ENCODE measurements at regions not wholly inside any gene's neighbourhood (a gene's known extent, or its start where the extent isn't known, plus 50 kb on each side); places are given as distances from the start of the nearest gene placed in this dataset.

DNA sequence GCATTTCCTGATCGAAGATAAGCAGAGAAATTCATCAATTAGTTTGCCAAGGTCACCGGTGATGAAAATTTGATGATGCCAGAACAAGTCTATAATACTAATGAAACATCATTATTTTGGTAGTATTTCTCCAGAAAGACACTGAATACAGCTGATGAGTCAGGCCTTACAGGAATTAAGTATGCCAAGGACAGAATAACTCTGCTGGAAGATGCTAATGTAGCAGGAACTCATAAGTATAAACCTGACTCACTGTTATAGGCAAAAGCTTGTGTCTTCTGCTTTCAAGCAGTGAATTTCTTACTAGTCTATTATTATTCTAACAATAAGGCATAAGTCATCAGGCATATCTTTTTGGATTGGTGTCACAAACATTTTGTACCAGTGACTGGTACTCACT is 1825.1 kb upstream of the IGFBP7 start:
- H3K36me3 Mint-ChIP-seq, result peaks cover 4% of the 10 kb centered on the region
- DNase-seq (ENCODE audit: low spot score in 2 of 2, unreplicated experiment in 2 of 2), result no peak
- H3K9me3 Mint-ChIP-seq, result peaks cover 22% of the 10 kb centered on the region
- no peaks in the 10 kb centered on the region for H3K4me1 Mint-ChIP-seq
- H3K27me3 Mint-ChIP-seq (ENCODE audit: low read depth), result no peaks in the 10 kb centered on the region
- TF ChIP-seq, protein P1, sequence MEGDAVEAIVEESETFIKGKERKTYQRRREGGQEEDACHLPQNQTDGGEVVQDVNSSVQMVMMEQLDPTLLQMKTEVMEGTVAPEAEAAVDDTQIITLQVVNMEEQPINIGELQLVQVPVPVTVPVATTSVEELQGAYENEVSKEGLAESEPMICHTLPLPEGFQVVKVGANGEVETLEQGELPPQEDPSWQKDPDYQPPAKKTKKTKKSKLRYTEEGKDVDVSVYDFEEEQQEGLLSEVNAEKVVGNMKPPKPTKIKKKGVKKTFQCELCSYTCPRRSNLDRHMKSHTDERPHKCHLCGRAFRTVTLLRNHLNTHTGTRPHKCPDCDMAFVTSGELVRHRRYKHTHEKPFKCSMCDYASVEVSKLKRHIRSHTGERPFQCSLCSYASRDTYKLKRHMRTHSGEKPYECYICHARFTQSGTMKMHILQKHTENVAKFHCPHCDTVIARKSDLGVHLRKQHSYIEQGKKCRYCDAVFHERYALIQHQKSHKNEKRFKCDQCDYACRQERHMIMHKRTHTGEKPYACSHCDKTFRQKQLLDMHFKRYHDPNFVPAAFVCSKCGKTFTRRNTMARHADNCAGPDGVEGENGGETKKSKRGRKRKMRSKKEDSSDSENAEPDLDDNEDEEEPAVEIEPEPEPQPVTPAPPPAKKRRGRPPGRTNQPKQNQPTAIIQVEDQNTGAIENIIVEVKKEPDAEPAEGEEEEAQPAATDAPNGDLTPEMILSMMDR (IDR thresholded peaks at IDR 0.05; ENCODE audit: unreplicated experiment), result no peak
- H3K4me3 Mint-ChIP-seq, result no peak overlapping the region
- no peak overlapping the region for H3K27ac Mint-ChIP-seq

DNA sequence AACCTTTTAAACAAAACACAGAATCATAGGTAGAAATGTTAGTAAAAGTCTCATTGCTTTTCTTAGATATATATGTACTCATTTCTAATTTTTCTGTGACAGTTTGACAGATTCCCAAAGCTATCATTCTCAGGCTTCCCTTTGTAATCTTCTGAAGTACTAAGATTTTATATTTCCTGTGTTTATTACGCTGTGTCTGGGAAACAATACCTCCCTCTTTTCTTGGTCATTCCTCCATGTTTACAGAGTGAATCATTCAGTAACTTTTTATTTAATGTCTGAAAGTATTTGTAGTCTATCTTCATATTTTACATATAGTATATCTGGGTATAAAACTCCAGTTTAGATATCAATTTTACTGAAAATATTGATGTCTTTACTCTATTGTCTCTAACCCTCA is 1826.3 kb upstream of the IGFBP7 start:
- Mint-ChIP-seq H3K4me1 (no peaks in the 10 kb centered on the region), H3K4me3 (no peak overlapping the region), H3K27ac (no peak overlapping the region), H3K9me3 (peaks cover 14% of the 10 kb centered on the region), H3K27me3 (ENCODE audit: low read depth) (no peaks in the 10 kb centered on the region), H3K36me3 (no peaks in the 10 kb centered on the region)
- TF ChIP-seq, protein P1 (IDR thresholded peaks at IDR 0.05; ENCODE audit: unreplicated experiment), result no peak
- no peak for DNase-seq (ENCODE audit: low spot score in 2 of 2, unreplicated experiment in 2 of 2)

DNA sequence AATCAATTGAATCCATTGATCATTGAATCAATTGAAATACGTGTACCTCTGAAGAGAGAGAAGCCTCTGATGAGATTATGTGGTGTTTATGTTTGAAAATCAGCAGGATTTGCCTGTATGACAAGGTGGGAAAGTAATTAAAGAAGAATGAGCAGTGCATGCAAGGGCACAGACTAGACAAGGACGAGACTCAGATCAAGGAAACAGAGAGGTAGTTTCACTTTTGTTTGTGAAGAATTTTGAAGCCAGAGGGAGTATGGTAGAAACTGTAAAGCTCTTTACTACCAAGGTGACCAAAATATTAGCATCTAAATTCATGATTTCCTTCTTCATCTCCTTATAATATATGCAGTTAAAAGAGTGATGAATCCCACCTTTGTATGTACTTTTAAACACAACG is 1830.0 kb upstream of the IGFBP7 start:
- peaks cover 5% of the 10 kb centered on the region for H3K9me3 Mint-ChIP-seq
- TF ChIP-seq, protein P1 (IDR thresholded peaks at IDR 0.05; ENCODE audit: unreplicated experiment), result no peak
- peaks cover 3% of the 10 kb centered on the region for H3K4me1 Mint-ChIP-seq
- no peak overlapping the region for H3K4me3 Mint-ChIP-seq
- no peak overlapping the region for H3K27ac Mint-ChIP-seq
- H3K36me3 Mint-ChIP-seq, result no peaks in the 10 kb centered on the region
- DNase-seq (ENCODE audit: low spot score in 2 of 2, unreplicated experiment in 2 of 2), result no peak
- H3K27me3 Mint-ChIP-seq (ENCODE audit: low read depth), result no peaks in the 10 kb centered on the region

DNA sequence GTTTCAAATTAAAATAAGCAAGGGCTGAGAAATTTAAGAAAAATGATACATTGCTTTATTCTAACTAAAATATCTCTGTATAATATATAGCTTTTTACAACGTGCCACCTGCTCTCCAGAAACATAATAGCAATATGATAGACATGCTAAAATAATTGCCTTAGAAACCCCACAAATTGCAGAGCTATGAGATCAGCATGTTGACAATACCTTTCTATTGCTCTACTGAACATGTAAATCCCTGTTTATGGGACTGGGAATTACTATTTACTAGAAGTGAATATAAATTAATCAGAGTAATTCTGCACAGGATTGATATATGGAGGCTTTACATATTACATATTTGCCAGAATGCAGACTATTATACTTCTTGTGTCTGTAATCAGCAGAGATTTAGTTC is 1831.1 kb upstream of the IGFBP7 start:
- Mint-ChIP-seq H3K9me3 (no peaks in the 10 kb centered on the region), H3K4me3 (no peak overlapping the region), H3K36me3 (no peaks in the 10 kb centered on the region), H3K27ac (no peak overlapping the region), H3K27me3 (ENCODE audit: low read depth) (no peaks in the 10 kb centered on the region), H3K4me1 (peaks cover 3% of the 10 kb centered on the region)
- TF ChIP-seq, protein P1 (IDR thresholded peaks at IDR 0.05; ENCODE audit: unreplicated experiment), result no peak
- no peak for DNase-seq (ENCODE audit: low spot score in 2 of 2, unreplicated experiment in 2 of 2)

DNA sequence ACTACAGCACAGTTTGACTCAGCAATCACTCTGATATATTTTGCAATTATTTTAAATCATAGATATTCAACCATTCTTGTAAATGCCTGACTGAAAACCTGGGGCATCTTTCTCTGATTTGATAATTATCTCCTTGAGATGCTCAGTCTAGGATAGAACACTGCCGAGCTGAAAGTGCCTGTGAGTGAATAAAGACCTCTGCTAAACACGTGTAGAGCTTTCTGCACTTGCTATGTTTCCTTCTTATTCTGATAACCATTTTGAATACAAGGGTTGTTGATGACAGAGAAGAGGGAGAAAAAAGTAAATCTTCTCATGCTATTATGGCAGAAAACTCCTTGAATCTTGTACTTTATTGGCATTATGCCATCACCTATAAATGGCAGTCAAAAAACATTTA is 1843.4 kb upstream of the IGFBP7 start:
- TF ChIP-seq, protein P1 (IDR thresholded peaks at IDR 0.05; ENCODE audit: unreplicated experiment), result no peak
- Mint-ChIP-seq H3K36me3 (no peaks in the 10 kb centered on the region), H3K27ac (no peak overlapping the region), H3K27me3 (ENCODE audit: low read depth) (no peaks in the 10 kb centered on the region), H3K9me3 (peaks cover 4% of the 10 kb centered on the region), H3K4me1 (peaks cover 2% of the 10 kb centered on the region), H3K4me3 (no peak overlapping the region)
- no peak for DNase-seq (ENCODE audit: low spot score in 2 of 2, unreplicated experiment in 2 of 2)

DNA sequence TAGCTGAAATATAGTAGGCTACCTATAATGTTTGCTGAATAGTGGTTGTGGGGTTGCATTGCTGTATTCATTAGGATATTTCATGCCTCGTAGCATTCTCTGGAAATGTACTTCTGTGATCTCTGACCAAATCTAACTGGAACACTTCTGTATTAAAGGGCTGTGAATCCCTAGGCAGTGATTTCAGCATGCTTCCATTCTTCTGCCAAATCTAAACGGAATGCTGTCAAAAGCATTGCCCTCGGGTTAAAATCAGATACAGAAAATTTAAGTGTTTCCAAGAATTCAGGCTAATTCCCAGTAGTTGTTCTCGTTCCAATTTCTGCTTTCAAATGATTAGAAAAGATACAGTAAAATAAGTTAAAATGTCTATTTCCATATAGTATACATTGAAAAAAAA is 1847.5 kb upstream of the IGFBP7 start:
- H3K4me3 Mint-ChIP-seq, result no peak overlapping the region
- no peak for DNase-seq (ENCODE audit: low spot score in 2 of 2, unreplicated experiment in 2 of 2)
- H3K27ac Mint-ChIP-seq, result no peak overlapping the region
- H3K9me3 Mint-ChIP-seq, result no peaks in the 10 kb centered on the region
- H3K4me1 Mint-ChIP-seq, result peaks cover 2% of the 10 kb centered on the region
- H3K27me3 Mint-ChIP-seq (ENCODE audit: low read depth), result no peaks in the 10 kb centered on the region
- TF ChIP-seq, protein P1 (IDR thresholded peaks at IDR 0.05; ENCODE audit: unreplicated experiment), result no peak
- no peaks in the 10 kb centered on the region for H3K36me3 Mint-ChIP-seq

Measured in mesothelial cell of epicardium (in vitro differentiated cells).